Activated CD4-positive, CD25-positive, alpha-beta regulatory T cell (primary cell): ENCODE measurements at regions not wholly inside any gene's neighbourhood (a gene's known extent, or its start where the extent isn't known, plus 50 kb on each side); places are given as distances from the start of the nearest gene placed in this dataset.
"Not testable (repeated sequence)": the region's sequence is repeated elsewhere in the genome, so short reads cannot be mapped to it uniquely, and the experiment has no call there.

Experiments used
- DNase-seq, 4 experiments: peaks; one replicate each; lab custom pipeline; 2025; lab: John Stamatoyannopoulos, UW

DNA sequence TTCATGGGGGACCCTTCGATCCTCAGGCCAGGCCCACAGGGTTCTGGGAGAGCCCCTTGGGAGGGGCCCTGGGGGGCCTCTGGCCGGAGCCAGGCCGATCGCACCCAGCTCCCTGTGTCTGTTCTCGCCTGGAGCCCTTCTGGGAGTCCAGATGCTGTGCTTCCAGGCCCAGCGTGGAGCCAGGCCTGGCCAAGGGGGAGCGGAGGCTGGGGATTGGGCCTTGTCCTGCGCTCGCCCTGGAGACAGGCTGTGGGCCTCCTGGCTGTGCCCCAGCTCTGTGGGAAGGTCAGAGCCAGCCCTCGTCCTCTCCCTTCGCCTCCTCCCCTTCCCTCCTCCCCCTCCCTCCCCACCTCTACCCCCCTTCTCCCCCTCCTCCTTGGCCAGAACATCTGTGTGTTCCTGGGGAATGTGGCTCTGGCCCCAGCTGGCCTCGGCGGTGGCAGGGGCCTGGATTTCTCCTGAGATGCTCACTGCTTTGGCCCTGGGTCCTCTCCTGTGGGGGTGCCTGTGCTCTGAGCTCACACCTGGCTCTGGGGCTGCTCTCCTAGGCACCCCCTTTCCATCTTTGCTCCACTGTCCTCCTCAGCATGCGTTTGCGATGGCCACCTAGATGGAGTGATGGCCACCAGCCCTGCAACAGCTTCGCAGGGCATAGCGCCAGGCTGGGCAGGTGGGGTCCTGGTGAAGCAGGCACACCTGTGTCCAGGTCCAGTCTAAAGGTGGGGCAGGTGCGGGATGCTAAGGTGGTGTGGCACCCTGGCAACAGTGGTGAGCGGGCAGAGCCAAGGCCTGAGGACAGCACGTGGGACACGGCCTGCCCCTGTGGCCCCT is 90.6 kb upstream of the CIBAR2 start:
- no peak for DNase-seq

DNA sequence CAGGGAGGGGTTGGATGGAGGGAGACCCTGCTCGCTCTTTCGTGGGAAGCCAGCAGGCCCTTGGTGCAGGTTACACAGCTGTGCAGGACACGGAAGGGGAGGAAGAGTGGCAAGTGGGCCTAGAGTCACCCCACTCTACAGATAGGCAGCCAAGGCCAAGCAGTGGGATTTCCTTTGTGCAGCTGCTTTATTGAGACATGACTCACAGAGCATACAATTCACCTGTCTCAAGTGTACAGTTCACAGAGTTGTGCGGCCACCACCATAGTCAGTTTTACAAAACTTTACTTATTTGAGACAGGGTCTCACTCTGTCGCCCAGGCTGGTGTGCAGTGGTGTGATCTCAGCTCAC is 91.2 kb upstream of the CIBAR2 start:
- DNase-seq = no peak

DNA sequence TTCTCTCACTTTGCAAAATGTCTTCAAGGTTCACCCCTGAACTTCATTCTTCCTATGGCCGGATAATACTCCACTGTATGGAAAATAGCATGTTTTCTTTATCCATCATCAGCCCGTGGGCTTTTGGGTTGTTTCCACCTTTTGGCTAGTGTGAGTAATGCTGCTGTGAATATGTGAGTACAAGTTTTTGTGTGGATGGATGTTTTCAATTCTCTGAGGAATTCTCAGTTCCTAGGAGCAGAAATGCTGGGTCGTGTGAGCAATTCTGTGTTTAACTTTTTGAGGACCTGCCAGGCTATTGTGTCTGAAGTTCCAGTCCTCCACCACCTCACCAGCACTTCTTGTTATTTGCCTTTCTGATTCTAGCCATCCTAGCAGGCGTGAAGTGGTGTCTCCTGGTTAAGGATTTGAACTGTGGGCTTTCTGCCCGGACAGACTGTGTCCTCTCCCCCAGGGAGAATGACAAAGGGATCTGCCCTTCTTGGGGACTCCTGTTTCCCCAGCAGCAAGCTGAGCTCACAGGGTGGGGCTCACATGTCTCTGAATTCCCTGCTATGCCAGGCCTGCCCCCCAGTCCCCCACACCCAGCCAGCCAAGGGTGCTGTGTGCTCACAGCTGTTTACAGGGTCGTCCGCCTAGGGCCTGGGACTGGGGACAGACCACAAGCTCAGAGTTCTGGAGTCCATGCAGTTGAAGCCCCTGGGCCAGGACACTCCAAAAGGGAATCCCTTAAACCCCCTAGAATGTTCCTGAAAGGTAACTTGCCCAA is 92.2 kb upstream of the CIBAR2 start:
- no peak for DNase-seq

DNA sequence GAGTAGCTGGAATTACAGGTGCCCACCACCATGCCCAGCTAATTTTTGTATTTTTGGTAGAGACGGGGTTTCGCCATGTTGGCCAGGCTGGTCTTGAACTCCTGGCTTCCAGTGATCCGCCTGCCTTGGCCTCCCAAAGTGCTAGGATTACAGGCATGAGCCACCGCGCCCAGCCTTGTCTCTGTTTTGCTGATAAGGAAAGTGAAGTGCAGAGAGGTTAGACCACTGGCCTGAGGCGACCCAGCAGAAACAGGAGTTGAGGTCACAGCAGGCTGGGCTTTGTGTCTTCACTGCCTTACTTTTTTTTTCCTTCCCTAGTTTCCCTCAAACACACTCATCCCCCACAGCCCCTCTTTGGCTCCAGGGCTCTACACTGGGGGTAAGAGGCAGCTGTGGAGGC is 93.0 kb upstream of the CIBAR2 start:
- not testable (repeated sequence) for DNase-seq

DNA sequence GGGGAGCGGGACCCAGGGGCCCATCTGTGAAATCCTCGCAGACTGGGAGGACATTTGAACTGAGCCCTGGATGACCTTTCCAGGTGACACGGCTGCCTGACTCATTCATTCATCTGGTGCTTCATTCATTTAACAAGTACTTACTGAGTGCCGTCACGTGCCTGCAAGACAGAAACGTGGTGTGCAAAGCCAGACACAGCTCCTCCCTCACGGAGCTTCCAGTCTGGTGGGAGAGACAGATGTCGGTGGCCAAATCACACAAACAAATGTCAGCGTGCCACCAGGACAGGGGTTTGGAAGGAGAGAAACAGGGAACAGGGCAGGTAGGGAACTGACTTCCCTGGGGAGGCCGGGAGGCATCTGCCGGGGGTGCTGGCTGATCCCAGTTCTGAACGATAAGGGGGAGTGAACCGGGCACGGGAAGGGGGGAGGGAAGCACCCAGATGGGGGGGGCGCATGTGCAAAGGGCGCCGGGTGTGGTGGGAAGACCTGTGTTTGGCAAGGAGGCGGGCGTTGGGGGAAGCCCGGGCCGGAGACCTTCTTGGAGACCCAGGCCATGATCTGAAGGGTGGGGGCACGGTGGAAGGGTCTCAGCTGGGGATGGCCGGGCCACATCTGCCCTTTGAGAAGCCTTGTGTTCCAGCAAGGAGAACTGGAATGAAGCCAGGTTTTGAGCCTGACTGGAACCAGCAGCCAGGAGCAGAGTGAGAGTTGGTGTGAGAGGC is 93.6 kb upstream of the CIBAR2 start:
- DNase-seq = no peak

DNA sequence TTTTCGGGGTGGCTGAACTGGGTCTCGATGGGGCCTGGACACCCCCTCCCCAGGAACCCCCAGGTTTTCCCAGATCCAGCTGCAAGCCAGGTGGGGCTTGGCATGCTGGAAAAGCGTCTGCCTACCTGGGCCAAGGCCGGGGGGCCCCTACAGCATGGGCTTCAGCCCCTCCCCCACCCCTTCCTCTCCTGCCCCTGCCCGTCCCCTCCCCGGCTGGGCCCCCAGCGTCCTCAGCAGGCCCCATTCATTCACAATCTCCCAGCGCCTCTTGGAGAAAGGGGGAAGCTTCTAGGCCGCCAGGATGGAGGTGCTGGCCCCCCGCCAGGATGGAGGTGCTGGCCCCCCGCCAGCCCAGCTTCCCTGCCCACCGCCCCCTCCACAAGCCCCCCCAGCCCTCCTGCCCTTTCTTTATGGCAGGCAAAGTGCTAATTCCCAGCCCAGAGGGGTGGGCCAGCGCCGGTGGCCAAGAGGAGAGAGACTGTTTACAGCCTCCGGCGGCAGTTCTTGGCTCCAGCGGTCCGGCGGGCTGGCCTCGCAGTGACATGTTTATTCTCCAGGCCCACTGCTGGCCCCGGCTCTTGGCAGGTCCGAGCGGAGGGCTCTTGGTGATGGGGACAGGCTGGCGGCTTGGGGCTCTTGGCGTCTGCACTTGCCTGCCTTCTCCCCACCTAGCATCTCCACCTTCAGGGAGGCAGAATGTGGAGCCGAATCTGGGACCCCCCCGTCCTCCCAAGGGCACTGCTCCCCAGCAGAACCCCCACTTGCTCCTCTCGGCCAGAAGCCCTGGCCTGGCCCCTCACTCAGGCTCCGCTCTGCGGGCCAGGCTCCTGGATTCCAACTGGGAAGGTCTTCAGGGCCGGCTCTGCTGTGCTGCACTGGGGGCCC is 94.4 kb upstream of the CIBAR2 start:
- no peak for DNase-seq

DNA sequence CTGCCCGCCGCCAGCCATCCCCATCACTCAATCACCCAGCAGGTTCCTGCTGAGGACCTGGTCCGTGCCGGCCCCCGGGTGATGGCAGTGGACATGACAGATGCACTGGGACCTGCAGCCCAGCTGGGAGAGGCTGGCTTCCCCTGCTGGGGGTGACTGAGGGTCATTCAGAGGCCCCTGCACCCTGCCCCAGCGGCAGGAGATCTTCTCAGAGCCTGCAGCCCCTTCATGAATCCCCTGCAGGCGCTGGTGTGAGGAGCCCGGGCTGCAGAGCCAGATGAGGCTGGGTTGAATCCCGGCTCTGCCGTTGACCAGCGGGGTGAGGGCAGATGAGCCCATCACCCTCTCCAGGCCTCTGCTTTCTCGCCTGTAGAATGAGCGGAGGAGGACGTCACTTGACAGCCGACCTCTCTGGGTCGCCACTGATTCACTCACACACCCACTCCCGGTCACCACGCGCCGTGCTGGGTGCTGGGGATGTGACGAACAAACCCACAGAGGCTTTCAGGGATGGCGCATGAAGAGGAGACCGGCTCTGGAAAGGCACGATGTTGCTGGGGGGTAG is 95.2 kb upstream of the CIBAR2 start:
- no peak for DNase-seq

DNA sequence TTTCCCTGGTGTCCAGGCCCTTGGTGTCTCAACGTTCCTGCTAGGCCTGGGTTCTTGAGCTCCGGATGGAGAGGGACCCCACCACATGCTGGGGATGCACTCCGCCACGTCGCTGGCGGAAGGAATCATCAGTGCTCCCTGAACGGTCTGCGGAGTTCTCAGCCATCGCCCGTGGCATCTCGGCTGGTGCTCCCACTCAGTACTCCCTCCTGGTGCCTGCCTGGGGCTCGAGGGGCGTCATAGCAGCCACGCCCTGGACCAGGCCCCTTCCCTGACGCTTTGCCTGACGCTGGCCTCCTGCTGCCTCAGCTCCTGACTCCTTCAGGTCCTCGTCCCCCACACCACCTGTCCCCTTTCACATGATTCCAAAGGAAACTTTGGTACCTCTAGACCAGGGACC is 95.9 kb upstream of the CIBAR2 start:
- DNase-seq = no peak

DNA sequence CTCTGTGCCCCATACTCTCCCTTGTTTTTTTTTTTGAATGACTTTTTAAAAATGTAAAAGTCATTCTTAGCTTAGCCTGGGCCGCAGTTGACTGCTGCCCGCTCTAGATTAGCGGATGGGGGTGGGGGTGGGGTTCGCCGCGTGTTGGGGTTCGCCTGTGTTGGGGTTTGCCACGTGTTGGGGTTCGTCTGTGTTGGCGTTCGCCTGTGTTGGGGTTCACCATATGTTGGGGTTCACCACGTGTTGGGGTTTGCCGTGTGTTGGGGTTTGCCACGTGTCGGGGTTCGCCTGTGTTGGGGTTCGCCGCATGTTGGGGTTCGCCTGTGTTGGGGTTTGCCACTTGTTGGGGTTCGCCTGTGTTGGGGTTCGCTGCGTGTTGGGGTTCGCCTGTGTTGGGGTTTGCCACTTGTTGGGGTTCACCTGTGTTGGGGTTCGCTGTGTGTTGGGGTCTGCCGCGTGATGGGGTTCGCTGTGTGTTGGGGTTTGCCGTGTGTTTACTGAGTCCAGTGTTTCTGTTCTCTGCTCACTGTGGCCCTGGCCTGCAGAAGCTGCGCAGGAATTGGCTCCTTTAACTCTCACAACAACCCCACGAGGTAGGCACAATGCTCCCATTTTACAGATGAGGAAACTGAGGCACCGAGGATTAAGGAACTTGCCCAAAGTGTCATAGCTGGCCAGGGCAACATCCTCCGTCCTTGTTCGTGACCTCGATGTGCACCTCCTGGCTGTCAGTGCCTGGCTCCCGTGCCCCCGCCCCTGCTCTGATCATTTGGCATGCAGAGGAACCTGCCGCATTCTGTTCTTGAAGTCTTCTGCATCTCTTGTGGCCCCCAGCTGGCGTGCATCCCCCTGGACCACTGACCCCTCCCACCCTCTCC is 96.6 kb upstream of the CIBAR2 start:
- DNase-seq = no peak

DNA sequence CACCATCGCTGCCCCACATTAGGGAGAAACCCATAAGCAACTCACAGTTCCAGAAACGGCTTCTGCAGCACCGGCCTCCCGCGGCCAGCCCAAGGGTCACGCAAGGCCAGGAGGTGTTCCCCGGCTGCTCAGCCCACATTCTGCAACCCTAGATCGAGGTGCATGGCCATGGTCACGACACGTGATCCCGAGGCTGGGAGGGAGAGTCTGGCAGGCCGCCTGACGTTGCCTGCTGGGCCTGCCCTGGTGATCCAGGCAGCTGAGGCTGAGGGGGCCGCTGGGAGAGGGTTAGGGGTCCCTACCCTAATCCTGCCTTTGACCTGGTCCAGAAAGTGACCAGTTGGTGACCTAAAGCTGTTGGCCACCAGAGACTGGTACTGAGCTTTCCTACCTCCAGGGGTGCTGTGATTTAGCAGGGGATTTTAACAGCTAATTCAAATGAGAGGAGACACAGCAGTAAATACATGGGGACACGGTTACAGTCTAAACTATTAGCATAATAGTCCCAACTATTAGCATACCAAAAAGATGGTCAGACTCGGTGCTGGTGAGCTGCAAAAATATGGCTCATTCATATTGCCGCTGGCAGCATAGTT is 97.4 kb upstream of the CIBAR2 start:
- DNase-seq = no peak

DNA sequence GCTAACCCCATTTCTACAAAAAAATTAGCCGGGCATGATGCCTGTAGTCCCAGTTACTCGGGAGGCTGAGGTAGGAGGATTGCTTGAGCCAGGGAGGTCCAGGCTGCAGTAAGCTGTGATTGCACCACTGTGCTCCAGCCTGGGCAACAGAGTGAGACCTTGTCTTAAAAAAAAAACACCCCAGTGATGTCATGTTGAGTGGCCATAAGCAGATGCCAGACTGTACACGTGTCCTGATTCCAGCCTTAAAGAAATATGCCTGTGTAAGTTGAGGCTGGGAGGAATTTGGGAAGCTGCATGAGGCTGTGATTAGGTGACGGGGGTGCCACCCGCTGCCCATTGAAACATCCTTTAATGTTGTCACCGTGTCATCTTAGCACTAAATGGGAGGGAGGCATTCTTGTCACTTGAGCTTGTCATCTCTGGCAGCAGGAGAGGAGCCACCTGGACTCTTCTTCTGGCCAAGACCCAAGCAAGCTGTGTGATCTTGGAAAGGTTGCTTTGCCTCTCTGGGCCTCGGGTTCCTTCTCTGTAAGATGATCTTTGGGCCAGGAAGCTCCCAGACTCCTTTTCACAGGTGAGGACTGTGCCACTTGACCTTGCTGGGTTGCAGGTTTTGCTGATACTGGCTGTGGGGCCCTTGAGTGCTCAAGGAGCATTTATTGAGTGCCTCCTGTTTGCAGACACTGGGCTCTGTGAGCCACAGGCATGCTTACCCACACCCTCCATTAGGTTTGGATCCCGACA is 98.3 kb upstream of the CIBAR2 start:
- no peak for DNase-seq

DNA sequence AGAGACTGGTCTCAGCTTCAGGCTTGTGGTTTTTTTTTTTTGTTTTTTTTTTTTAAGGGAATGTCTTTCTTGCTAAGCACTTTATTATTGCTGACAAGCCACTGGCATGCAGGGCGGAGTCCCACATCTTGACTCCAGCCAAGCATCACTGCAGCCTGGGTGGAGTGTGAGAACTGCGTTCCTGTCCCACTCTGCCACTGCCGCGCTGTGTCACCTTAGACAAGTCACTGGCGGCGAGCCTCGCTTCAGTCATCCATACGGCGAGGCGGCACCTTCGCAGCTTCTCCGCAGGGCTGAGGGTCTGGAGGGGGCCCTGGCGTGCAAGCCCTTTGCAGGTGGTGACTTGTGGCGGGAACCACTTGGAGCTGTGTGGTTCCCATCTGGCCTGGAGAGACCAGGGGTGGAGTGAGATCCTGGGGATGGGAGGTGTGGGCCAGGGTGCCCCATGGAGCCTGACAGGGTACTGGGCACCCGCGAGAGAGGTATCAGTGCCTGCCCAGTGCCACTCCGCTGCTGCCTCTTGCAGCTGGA is 99.1 kb upstream of the CIBAR2 start:
- no peak for DNase-seq

DNA sequence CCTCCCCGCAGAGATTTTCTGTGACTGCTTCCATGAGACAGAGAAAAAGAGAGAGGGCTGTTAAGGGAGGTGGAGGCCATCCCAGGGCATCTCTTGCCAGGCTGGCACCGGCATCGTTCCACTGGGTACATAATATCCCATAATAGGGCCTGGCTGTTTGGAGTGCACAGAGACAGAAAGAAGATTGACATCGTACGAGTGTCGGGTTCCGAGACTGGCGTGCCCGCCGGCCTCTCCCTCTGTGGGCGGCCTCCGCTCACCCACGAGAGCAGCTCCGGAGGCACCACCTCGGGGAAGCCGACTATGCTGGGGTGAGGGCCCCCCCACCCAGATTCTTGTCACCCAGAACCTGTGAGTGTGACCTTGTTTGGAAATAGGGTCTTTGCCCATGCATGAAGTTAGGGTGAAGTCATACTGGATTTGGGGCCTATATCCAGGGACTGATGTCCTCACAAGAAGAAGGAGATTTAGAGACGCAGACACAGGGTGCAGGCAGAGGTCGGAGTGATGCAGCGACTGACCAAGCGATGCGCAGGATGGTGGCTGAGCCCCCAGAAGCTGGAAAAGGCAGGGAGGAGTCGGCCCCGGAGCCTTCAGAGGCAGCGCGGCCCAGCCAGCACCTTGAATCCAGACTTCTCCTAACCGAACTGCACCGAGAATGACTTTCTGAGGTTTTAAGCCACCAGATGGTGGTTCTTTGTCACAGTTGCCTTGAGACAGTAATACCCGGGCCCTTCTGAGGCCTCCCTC is 101.8 kb upstream of the CIBAR2 start:
- DNase-seq = no peak

DNA sequence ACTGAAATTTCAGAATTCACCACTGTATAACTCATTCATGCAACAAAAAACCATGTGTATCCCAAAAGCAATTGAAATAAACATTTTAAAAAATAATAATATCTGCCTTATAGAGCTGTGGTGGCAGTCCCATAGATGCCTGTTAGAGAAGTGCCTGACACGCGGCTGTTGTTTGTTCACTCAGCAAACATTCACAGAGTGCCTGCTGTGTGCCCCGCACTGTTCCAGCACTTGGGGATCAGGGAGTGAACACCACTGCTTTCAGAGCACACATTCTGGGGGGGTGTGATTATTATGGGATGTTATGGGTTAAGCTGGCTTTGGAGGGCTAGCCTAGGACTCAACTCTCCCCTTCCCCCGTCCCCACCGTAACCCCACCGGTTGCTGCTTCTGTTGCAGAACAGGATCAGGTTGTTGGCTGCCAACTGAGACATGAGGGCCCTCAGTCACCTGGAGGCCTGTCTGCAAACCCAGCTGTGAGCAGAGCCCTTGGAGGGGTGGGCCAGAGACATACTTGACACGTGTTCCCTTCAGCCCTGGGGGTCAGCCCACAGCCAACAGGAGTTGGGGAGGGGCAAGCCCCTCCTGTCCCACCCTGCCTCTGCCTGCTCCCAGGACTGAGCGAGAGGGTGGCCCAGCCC is 103.3 kb upstream of the CIBAR2 start:
- DNase-seq = no peak

DNA sequence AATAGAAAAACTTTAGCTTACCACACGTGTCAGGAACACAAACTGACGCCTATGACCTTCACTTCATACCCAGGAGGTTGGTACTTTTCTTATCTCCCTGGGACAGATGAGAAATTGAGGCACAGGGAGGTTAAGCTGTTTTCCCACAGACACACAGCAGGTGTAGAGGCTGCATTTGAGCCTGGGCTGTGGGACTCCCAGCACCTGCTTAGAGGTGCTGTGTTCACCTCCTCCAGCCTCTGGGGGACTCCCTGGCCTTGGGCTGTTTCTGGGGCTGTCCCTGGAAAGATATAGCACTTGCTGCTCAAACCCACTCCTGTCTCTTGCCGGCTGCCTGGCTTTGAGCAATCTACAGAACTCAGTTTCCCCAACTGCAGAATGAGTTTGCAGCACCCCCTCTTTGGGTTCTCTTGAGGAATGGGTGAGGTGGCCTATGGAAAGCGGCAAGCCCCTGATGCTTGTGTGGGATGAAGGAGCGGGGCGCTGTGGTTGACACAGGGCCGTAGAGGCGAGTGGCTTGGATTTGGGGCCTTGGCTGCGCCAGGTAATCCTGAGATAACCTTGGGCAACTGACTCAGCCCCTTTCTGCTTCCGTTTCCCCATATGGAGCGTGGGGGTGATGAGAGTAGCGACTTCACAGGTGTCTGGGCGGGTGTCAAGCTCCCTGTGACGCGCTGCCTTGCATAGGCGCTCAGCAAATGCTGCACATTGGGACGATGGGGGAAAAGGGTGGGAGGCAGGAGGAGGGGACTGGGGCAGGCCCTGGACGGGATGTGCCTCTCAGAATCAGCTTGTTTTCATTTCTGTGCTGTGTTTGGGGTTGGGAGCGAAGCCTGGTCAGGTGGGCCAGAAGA is 104.5 kb upstream of the CIBAR2 start:
- no peak for DNase-seq

DNA sequence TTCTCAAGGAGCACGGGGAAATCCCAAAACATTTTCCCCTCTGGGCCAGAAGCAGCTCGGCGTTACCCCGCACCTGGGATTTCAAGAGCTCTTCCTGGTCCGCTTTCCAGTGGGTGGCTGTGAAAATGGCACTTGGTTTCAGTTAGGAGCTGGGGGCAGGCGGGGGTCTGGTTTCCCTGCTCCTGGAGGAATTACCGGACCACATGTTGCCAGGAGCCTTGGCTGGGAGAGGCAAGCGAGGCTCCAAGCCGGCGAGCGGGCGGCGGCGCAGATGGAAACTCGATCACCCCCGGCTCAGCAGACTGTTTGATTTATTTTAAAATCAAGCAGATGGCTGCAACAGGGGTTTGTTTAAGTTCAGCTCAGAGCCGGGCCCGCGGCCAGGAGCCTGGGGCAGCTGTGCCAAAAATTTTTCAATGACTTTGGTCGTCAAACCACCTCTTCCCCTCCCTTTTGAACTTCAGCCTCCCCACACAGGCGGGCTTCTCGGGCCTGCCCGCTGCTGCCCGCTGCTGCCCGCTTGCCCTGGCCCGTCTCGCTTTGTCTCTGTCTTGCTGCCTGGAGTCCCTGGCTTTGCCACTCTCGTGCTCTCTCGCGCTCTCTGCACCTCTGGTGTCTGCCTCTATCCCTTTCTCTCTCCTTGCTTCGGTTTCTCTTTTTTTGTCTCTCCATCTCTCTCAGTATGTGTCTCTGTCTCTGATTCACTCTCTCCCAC is 108.0 kb upstream of the CIBAR2 start:
- DNase-seq = no peak
